SHP77 treated with DMSO at 0.1 percent for 48 hours (cell line): ENCODE measurements at regions not wholly inside any gene's neighbourhood (a gene's known extent, or its start where the extent isn't known, plus 50 kb on each side); places are given as distances from the start of the nearest gene placed in this dataset.

Experiments
- DNase-seq: peaks from one replicate; lab custom pipeline; 2025; lab: John Stamatoyannopoulos, UW

- no peak for DNase-seq
Measured at GRCh38 chr9:80547613-80548012, 975.8 kb downstream of the TLE4 start.

DNA sequence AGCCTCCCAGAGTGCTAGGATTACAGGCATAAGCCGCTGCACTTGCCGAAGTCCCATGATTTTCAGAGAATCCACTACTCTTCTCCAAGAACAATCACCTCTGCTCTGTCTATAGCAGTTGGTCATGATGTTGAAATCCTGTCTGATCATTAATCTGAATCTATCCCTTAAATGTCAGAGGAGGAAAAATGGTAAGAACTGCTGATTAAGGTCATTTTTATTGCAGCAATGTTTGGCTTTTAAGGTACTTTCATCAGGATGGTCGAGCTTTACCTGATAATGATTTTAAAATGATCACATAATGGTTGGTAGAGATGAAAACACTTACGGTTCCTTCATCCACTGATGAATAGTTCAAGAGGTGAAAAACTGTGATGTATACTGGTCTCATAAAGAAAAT, 968.6 kb downstream of the TLE4 start:
- no peak for DNase-seq

- DNase-seq: no peak
Measured at GRCh38 chr9:80538976-80539375, 967.2 kb downstream of the TLE4 start.

GRCh38 chr9:80522465-80522864, 950.7 kb downstream of the TLE4 start:
- DNase-seq: no peak

- no peak for DNase-seq
Measured at GRCh38 chr9:80521151-80521550, 949.4 kb downstream of the TLE4 start.

DNA sequence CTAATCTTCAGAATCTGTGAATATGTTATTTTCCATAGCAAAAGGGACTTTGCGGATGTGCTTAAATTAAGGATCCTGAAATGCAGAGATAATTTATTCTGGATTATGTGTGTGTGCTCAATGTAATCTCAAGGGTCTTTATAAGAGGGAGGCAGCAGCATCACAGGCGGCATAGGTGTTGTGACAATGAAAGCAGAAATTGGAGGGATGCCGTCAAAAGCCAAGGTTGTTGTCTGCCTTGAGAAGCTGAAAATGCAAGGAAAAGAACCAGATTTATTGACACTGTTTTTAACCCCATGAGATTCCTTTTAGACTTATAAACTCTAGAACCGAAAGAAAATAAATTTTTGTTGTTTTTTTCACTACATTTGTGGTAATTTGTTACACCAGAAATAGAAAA, 948.5 kb downstream of the TLE4 start:
- DNase-seq: no peak

DNA sequence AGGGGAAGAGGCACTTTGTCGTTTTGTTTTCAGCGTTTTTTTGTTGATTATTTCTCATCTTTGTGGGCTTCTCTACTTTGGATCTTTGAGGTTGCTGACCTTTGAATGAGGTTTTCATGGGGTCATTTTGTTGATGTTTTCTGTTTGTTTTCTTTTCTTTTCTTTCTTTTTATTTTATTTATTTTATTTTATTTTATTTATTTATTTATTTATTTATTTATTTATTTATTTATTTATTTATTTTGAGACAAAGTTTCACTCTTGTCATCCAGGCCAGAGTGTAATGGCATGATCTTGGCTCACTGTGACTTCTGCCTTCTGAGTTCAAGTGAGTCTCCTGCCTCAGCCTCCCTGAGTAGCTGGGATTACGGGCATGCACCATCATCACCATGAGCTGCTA, 946.7 kb downstream of the TLE4 start:
- DNase-seq: no peak

- DNase-seq: no peak
Measured at GRCh38 chr9:80516679-80517078, 944.9 kb downstream of the TLE4 start.

- no peak for DNase-seq
Measured at GRCh38 chr9:80509358-80509757, 937.6 kb downstream of the TLE4 start.

DNA sequence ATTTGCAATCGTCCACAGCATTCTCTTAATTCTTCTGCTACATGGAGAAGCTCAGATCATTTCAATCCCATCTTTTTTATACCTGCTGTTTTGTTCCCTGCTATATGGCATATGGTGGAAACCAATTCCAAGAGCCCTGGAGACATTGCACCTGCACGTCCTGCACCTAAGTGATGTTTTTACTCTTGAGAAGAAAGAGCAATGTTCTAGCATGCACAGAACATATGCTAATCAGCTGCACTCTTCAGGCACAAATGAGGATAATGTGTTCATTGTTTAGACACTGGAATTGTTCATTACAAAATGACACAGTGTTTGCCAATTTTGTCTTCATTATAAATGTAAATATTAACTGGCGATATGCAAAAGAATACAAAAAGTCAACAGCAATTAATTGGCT, 935.8 kb downstream of the TLE4 start:
- DNase-seq: no peak

DNA sequence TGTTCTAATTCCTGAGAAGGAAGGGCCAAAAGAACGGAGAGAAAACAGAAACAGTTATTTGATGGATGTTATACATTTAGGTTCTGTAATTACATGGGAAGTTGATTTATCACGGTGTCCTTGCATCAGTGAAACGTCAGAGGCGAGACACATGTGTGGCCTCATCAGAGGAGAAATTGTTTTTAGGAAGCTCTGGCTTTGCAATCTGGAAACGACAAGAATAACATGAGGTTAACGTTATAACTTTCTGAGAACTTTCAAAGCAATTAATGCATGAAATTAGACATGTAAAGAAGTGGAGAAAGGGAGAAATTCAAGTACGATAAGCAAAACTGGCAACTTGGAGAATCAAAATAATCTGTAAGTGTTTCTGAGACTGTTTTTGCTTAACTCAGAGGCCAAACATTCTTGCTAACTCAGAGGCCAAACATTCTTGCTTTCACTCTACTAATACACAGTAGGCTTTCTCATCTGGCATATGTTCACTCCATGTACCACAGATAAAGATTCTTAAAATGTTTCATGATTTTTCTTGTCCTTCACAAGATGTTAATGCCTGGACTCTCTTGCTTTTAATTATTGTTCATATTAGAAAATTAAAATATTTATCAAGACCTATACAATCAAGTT, 933.0 kb downstream of the TLE4 start:
- DNase-seq: no peak

DNA sequence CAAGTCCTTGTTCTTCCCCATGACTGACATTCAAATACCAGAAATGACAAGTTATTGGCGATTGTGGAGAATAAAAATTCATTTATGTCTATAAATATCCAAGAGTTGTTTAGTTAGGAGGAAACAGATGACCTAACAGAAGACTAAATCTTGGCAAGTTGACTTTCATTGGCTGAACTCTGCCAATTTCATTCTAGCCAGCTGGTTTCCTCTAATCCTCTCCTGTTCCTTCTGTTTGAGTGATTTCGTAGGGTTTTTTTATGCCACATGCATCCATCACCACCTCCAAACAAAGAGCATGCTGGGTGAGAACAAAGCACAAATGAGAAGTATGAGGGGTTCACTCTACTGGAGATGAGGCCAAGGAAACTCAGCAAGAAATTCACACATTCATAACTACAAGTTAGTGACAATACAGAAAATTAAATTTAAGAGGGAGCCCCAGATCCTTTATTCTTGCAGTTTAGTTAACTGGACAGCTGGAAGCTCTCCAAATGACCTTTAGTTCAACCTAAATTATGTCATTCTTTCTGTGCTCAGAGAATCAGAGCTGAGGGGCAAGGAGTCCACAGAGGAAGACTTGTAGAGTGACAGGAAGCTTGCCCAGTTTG, 932.0 kb downstream of the TLE4 start:
- DNase-seq: no peak

GRCh38 chr9:80502306-80502705, 930.5 kb downstream of the TLE4 start:
- no peak for DNase-seq

DNA sequence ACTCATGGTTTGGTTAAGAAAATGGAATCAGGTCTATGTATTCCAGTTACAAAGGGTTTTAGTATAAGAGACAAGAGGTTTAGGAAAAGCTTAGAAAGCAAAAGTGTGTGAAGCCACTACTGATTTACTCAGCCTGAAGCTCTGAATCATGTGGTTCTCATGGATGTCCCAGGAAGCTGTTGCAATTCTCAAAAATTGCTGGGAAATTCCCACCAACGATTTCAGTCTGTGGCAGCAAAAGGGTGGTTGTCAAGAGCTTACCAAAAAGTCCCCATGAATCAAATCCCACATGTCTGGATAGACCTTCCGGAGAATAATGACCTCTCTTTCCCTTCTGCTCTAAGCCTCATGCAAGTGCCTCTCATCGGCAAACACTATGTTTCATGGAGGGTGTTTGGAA, 929.9 kb downstream of the TLE4 start:
- no peak for DNase-seq

GRCh38 chr9:80500300-80500699, 928.5 kb downstream of the TLE4 start:
- no peak for DNase-seq

GRCh38 chr9:80498001-80498555, 926.3 kb downstream of the TLE4 start:
- DNase-seq: no peak

DNA sequence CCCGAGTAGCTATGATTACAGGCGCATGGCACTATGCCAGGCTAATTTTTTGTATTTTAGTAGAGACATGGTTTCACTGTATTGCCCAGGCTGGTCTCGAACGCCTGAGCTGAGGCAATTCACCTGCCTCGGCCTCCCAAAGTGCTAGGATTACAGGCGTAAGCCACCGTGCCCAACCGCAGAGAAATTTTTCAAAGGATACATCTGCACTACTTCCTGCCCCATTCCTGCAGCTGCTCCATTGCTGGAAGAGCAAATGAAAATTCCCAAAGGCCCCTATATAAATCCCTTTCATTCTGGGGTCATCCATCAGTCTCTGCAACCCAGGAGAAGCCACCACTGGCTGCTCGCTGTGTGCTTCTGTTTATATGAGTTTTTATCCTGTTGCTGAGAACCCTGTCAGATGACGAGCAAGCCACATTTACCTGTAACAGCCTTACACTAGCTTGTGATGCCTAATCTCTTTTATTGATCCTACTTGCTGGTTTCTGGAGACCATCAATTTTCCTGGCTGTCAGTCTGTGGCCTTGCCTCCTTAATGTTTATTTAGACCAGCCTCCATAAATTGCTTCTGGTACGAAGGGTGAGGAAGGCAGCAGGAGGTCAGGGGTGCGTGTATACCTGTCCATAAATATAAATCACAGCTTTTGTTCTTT, 925.3 kb downstream of the TLE4 start:
- DNase-seq: no peak

- DNase-seq: no peak
Measured at GRCh38 chr9:80493258-80493657, 921.5 kb downstream of the TLE4 start.

DNA sequence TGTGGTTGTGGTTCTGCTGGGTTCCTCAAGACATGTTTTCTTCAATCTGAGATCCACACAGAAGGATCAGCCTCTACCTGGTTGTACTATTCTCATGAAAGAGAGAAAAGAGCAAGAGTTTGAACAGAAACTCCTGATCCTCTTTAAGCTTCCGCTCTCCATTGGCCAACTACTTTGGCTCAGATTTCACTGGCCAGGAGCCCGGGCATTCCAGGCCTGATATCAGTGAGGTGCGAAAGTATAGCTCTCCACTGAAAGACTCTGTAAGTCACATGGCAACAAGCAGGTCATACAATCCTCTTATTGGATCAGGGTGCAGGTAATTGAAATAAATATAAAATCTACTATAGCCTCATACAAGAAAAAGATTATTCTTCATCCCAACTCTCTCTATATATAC, 920.5 kb downstream of the TLE4 start:
- DNase-seq: no peak

GRCh38 chr9:80491086-80491696, 919.4 kb downstream of the TLE4 start:
- no peak for DNase-seq

DNA sequence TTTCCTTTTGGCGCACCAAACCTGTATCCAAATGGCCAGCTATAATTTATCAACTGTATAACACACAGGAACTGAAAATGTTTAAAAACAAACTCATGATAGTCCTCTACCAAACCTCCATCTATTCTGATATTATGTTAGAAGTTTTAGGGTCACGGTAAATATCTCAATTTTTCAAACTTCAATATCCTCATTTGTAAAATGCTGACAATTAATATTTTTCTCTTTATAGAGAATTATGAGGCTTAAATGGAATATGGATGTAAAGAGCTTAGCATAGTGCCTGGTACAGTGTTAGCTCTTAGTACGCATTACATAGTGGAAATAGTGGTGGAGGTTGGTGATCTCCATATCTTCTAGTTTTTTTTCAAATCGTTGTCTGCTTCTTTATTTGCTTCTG, 917.6 kb downstream of the TLE4 start:
- DNase-seq: no peak

DNA sequence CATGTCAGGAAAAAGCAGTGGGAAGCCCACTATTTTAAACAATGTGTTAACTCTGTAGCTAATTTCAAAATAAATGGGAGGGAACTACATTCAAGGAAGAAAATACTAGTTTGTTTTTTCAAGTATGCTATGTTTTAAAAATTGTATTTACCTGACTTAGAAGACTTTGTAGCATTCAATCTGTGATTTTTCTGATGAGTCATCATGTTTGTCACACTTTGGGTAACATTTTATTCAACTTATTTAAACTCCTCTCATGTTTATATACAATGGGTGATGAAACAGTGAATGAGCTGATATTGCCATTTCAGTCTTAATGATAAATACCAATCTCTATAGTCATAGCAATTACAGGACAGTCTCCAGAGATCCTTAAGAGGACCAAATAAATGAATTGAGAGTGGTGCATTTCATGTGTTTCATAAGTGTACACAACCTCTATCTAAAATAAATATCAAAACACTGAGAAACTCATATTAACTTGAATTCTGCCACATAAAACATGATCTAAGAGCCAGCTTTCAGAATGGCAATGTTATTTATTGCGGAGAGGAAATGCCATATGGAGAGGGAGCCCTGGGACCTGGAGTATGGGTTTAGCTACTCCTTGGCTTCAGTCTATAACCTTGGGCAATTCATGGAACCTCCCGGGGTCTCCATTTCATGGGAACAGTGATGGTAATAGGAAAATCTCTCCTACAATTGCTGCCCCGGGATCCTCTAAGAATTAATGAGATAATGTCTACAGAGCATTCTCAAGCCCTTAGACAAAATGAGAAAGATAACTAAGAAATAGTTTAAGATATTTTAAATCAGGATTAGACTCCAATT, 913.9 kb downstream of the TLE4 start:
- no peak for DNase-seq
